ENCODE measurements at regions not wholly inside any gene's neighbourhood (a gene's known extent, or its start where the extent isn't known, plus 50 kb on each side); places are given as distances from the start of the nearest gene placed in this dataset.

- H3K27me3 ChIP-seq (ENCODE audit: control insufficient read depth, insufficient read depth, low read length): no peaks in the 10 kb centered on the region
These were observed 170.6 kb upstream of the MRPS30 start for GRCh38 chr5:44637916-44638869.

GRCh38 chr5:44632344-44632743 lies 176.4 kb upstream of the MRPS30 start:
- no peaks in the 10 kb centered on the region for H3K36me3 ChIP-seq (replicated peaks; ENCODE audit: control insufficient read depth, insufficient read depth, low read length)
- H3K4me3 ChIP-seq (ENCODE audit: insufficient read depth, low read depth, low read length): no peak overlapping the region

More at GRCh38 chr5:44637916-44638869, 170.6 kb upstream of the MRPS30 start:
- peak; percentile 47 for DNase-seq
- Histone ChIP-seq H3K36me3 (replicated peaks; ENCODE audit: control insufficient read depth, insufficient read depth, low read length) (no peaks in the 10 kb centered on the region), H3K4me3 (ENCODE audit: insufficient read depth, low read depth, low read length) (no peak overlapping the region)

GRCh38 chr5:44626846-44627245 lies 181.9 kb upstream of the MRPS30 start:
- Histone ChIP-seq H3K4me3 (ENCODE audit: insufficient read depth, low read depth, low read length) (no peak overlapping the region), H3K27me3 (ENCODE audit: control insufficient read depth, insufficient read depth, low read length) (no peaks in the 10 kb centered on the region)
- DNase-seq: no peak

More at GRCh38 chr5:44632344-44632743, 176.4 kb upstream of the MRPS30 start:
- no peak for DNase-seq
- no peaks in the 10 kb centered on the region for H3K27me3 ChIP-seq (ENCODE audit: control insufficient read depth, insufficient read depth, low read length)

GRCh38 chr5:44622331-44622730 lies 186.4 kb upstream of the MRPS30 start:
- Histone ChIP-seq H3K4me3 (ENCODE audit: insufficient read depth, low read depth, low read length) (no peak overlapping the region), H3K36me3 (replicated peaks; ENCODE audit: control insufficient read depth, insufficient read depth, low read length) (no peaks in the 10 kb centered on the region), H3K27me3 (ENCODE audit: control insufficient read depth, insufficient read depth, low read length) (no peaks in the 10 kb centered on the region)
- DNase-seq: no peak

More at GRCh38 chr5:44626846-44627245, 181.9 kb upstream of the MRPS30 start:
- H3K36me3 ChIP-seq (replicated peaks; ENCODE audit: control insufficient read depth, insufficient read depth, low read length): no peaks in the 10 kb centered on the region

- Histone ChIP-seq H3K4me3 (ENCODE audit: insufficient read depth, low read depth, low read length) (no peak overlapping the region), H3K36me3 (replicated peaks; ENCODE audit: control insufficient read depth, insufficient read depth, low read length) (no peaks in the 10 kb centered on the region), H3K27me3 (ENCODE audit: control insufficient read depth, insufficient read depth, low read length) (no peaks in the 10 kb centered on the region)
- DNase-seq: no peak
These were observed 188.7 kb upstream of the MRPS30 start for GRCh38 chr5:44619875-44620610.

GRCh38 chr5:44614845-44615244 lies 193.9 kb upstream of the MRPS30 start:
- H3K36me3 ChIP-seq (replicated peaks; ENCODE audit: control insufficient read depth, insufficient read depth, low read length): no peaks in the 10 kb centered on the region
- H3K27me3 ChIP-seq (ENCODE audit: control insufficient read depth, insufficient read depth, low read length): no peaks in the 10 kb centered on the region
- no peak for DNase-seq
- H3K4me3 ChIP-seq (ENCODE audit: insufficient read depth, low read depth, low read length): no peak overlapping the region

- Histone ChIP-seq H3K4me3 (ENCODE audit: insufficient read depth, low read depth, low read length) (no peak overlapping the region), H3K27me3 (ENCODE audit: control insufficient read depth, insufficient read depth, low read length) (no peaks in the 10 kb centered on the region), H3K36me3 (replicated peaks; ENCODE audit: control insufficient read depth, insufficient read depth, low read length) (no peaks in the 10 kb centered on the region)
- no peak for DNase-seq
These were observed 194.8 kb upstream of the MRPS30 start for GRCh38 chr5:44613936-44614335.

GRCh38 chr5:44605926-44606325 lies 202.8 kb upstream of the MRPS30 start:
- no peaks in the 10 kb centered on the region for H3K36me3 ChIP-seq (replicated peaks; ENCODE audit: control insufficient read depth, insufficient read depth, low read length)
- H3K27me3 ChIP-seq (ENCODE audit: control insufficient read depth, insufficient read depth, low read length): no peaks in the 10 kb centered on the region
- H3K4me3 ChIP-seq (ENCODE audit: insufficient read depth, low read depth, low read length): no peak overlapping the region
- no peak for DNase-seq

- Histone ChIP-seq H3K4me3 (ENCODE audit: insufficient read depth, low read depth, low read length) (no peak overlapping the region), H3K27me3 (ENCODE audit: control insufficient read depth, insufficient read depth, low read length) (no peaks in the 10 kb centered on the region), H3K36me3 (replicated peaks; ENCODE audit: control insufficient read depth, insufficient read depth, low read length) (no peaks in the 10 kb centered on the region)
- no peak for DNase-seq
These were observed 205.1 kb upstream of the MRPS30 start for GRCh38 chr5:44603496-44604272.

- no peak overlapping the region for H3K4me3 ChIP-seq (ENCODE audit: insufficient read depth, low read depth, low read length)
- H3K27me3 ChIP-seq (ENCODE audit: control insufficient read depth, insufficient read depth, low read length): no peaks in the 10 kb centered on the region
- no peak for DNase-seq
- no peaks in the 10 kb centered on the region for H3K36me3 ChIP-seq (replicated peaks; ENCODE audit: control insufficient read depth, insufficient read depth, low read length)
These were observed 185.5 kb upstream of the FGF10 start for GRCh38 chr5:44574678-44575077.

- no peak overlapping the region for H3K4me3 ChIP-seq (ENCODE audit: insufficient read depth, low read depth, low read length)
- no peak for DNase-seq
These were observed 179.3 kb upstream of the FGF10 start for GRCh38 chr5:44568519-44568918.

GRCh38 chr5:44565902-44566301 lies 176.7 kb upstream of the FGF10 start:
- H3K4me3 ChIP-seq (ENCODE audit: insufficient read depth, low read depth, low read length): no peak overlapping the region
- no peaks in the 10 kb centered on the region for H3K27me3 ChIP-seq (ENCODE audit: control insufficient read depth, insufficient read depth, low read length)
- no peak for DNase-seq
- H3K36me3 ChIP-seq (replicated peaks; ENCODE audit: control insufficient read depth, insufficient read depth, low read length): no peaks in the 10 kb centered on the region

More at GRCh38 chr5:44568519-44568918, 179.3 kb upstream of the FGF10 start:
- Histone ChIP-seq H3K27me3 (ENCODE audit: control insufficient read depth, insufficient read depth, low read length) (no peaks in the 10 kb centered on the region), H3K36me3 (replicated peaks; ENCODE audit: control insufficient read depth, insufficient read depth, low read length) (no peaks in the 10 kb centered on the region)

- Histone ChIP-seq H3K27me3 (ENCODE audit: control insufficient read depth, insufficient read depth, low read length) (no peaks in the 10 kb centered on the region), H3K4me3 (ENCODE audit: insufficient read depth, low read depth, low read length) (no peak overlapping the region)
- no peak for DNase-seq
These were observed 176.1 kb upstream of the FGF10 start for GRCh38 chr5:44565360-44565759.

GRCh38 chr5:44546286-44546685 lies 157.1 kb upstream of the FGF10 start:
- DNase-seq: no peak
- Histone ChIP-seq H3K4me3 (ENCODE audit: insufficient read depth, low read depth, low read length) (no peak overlapping the region), H3K36me3 (replicated peaks; ENCODE audit: control insufficient read depth, insufficient read depth, low read length) (no peaks in the 10 kb centered on the region), H3K27me3 (ENCODE audit: control insufficient read depth, insufficient read depth, low read length) (no peaks in the 10 kb centered on the region)

More at GRCh38 chr5:44565360-44565759, 176.1 kb upstream of the FGF10 start:
- H3K36me3 ChIP-seq (replicated peaks; ENCODE audit: control insufficient read depth, insufficient read depth, low read length): no peaks in the 10 kb centered on the region

Data from H7 (cell line).